NB4 (cell line): ENCODE measurements at regions not wholly inside any gene's neighbourhood (a gene's known extent, or its start where the extent isn't known, plus 50 kb on each side); places are given as distances from the start of the nearest gene placed in this dataset.

Experiments used
- DNase-seq: peaks from one replicate; pipeline ENCODE4 v3.0.0; 2010; ENCODE audit warnings: low read depth
- H3K4me3 ChIP-seq: one replicate; pipeline ENCODE4 v1.5.1; 2011; ENCODE audit warnings: mild to moderate bottlenecking, low read depth, low read length, moderate library complexity
- MYC ChIP-seq: IDR thresholded peaks from 2 replicates; pipeline ENCODE4 v1.6.1; 2011; ENCODE audit warnings: low read depth, low read length
- POLR2A ChIP-seq: IDR thresholded peaks from 2 replicates; pipeline ENCODE4 v1.6.1; 2011; ENCODE audit warnings: mild to moderate bottlenecking; ENCODE audit not compliant: insufficient read length; ENCODE audit errors: extremely low read depth
- TF ChIP-seq, protein P1 (sequence below): IDR thresholded peaks from one replicate; pipeline ENCODE4 v1.5.1; 2012; ENCODE audit warnings: low read depth, low read length
- TF ChIP-seq, protein P2 (sequence below): IDR thresholded peaks from 2 replicates; pipeline ENCODE4 v1.6.1; 2011; ENCODE audit warnings: low read depth, low read length

DNA sequence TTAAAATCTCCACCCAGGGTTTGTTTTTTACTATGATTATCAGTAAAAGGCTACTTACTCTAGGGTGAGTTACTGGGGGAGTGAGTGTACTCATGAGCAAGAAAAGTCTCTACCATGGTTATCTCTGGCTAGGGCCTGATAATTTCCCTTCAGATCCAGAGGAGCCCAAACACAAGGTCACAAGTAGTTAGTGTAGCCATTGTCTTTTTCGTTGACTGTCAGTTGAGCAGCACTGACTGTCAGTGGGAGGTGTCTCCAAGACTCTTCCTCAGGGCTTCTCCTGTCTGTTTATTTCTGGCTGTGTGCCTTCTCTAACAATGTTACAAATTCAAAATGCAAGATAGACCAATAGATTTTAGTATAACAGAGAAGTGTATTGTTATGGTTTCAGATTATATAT lies 181.2 kb upstream of the MIS18BP1 start:
- DNase-seq, result no peak
- TF ChIP-seq, protein P1, sequence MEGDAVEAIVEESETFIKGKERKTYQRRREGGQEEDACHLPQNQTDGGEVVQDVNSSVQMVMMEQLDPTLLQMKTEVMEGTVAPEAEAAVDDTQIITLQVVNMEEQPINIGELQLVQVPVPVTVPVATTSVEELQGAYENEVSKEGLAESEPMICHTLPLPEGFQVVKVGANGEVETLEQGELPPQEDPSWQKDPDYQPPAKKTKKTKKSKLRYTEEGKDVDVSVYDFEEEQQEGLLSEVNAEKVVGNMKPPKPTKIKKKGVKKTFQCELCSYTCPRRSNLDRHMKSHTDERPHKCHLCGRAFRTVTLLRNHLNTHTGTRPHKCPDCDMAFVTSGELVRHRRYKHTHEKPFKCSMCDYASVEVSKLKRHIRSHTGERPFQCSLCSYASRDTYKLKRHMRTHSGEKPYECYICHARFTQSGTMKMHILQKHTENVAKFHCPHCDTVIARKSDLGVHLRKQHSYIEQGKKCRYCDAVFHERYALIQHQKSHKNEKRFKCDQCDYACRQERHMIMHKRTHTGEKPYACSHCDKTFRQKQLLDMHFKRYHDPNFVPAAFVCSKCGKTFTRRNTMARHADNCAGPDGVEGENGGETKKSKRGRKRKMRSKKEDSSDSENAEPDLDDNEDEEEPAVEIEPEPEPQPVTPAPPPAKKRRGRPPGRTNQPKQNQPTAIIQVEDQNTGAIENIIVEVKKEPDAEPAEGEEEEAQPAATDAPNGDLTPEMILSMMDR, result no peak
- TF ChIP-seq POLR2A (no peak), MYC (no peak)
- TF ChIP-seq, protein P2, sequence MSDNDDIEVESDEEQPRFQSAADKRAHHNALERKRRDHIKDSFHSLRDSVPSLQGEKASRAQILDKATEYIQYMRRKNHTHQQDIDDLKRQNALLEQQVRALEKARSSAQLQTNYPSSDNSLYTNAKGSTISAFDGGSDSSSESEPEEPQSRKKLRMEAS, result no peak
- no peak overlapping the region for H3K4me3 ChIP-seq

DNA sequence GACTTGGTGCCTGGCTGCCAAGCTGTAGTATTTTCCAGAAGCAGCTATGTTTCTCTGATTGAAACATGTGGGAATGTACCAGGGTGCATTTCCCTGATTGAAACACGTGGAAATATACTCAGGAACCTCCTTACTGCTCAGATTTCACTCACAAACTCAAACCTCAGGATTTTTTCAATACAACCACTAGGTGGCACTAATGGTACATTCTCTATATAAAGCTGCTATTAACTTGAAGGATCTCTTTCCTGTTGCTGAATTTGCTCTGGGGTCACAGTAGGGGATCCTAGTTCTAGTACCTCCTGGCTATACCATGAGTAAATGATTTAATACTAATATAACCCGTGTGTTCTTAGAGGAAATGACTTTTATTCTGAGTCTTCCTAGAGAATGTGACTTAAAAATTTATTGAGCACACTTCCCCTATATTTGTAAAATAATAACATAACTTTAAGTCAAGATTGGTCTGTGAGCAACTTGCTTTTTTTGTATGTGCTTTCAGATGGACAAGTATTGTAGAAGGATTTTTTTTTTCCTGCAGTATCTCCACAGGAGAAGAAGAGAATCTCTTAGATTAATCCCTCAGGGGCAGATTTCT lies 173.8 kb upstream of the MIS18BP1 start:
- TF ChIP-seq MYC (no peak), POLR2A (no peak)
- TF ChIP-seq, protein P1, result peak; percentile 40
- TF ChIP-seq, protein P2, result peak; percentile 65
- DNase-seq, result peak; percentile 51
- H3K4me3 ChIP-seq, result no peak overlapping the region

DNA sequence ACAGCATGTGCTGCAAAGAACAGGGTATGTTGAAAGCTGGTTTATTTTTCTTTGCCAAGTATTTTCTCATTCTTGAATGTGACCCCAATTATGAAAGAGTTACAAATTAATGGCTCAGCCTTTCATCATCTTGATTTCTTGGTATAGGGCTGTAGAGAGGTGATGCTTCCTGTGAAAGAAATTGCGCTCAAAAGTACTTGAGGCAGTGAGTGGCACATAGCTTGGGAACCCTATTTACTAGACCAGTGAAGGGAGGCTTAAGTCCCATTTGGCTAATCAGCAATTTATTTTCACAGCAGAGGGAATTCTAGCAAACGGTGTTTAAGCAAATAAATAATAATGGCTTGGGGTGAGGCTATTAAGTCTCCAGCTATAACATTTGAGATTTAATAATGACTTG lies 153.9 kb upstream of the MIS18BP1 start:
- DNase-seq, result no peak
- TF ChIP-seq, protein P2, result no peak
- no peak for TF ChIP-seq MYC
- TF ChIP-seq, protein P1, result no peak
- no peak for TF ChIP-seq POLR2A
- no peak overlapping the region for H3K4me3 ChIP-seq

DNA sequence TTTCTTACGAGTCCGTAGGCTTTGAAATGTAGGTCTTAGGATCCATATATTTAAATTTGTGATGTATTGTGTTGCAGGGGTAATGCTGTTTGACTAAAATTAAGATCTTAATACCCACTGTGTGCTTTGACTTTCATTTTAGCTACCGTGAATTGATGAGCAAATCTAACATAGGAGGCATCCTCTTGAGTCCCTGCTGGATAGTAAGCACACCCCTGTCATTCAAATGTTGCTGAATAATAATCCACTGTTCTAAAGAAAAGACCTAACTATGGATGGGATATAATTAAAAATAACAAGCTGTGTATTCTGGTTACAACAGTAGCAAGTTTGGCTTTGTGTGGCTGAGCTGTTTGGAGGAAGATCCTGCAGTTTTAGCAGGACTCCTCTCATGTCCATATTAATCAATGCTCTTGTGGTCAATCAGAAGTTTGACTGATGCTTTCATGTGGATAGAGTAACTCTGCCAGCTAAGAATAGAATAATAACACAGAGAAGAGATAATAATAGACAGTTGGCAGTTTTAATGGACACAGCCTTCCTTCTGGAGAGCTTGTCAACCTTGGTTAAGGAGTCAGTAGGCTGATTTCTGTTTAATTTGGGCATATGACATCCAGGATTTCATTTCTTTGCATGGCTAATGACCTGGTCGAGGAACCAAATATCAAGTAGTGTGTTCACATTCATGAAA lies 148.1 kb upstream of the MIS18BP1 start:
- TF ChIP-seq MYC, result no peak
- TF ChIP-seq, protein P1, result no peak
- TF ChIP-seq, protein P2, result no peak
- TF ChIP-seq POLR2A, result no peak
- DNase-seq, result no peak
- H3K4me3 ChIP-seq, result no peak overlapping the region

DNA sequence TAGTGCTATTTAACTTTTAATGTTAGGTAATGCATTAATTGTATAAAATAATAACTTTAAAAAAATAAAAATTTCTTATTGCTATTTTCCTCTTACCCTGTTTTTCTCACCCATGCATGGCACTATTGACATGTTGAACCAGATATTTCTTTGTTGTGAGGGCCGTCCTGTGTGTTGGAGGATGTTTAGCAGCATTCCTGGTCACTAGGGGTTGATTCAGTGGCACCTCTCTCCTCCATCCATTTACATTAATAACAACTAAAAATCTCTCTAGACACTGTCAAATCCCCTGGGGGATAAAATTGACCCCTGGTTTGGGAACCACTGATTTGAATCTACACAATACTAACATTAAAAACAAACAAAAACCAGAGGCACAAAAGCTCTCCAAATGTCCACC lies 147.5 kb upstream of the MIS18BP1 start:
- no peak overlapping the region for H3K4me3 ChIP-seq
- TF ChIP-seq, protein P1, result no peak
- TF ChIP-seq, protein P2, result no peak
- no peak for TF ChIP-seq MYC
- no peak for TF ChIP-seq POLR2A
- DNase-seq, result no peak
